T-helper 1 cell (primary cell): ENCODE measurements at regions not wholly inside any gene's neighbourhood (a gene's known extent, or its start where the extent isn't known, plus 50 kb on each side); places are given as distances from the start of the nearest gene placed in this dataset.

Source experiments
- DNase-seq, 5 donors: peaks; one replicate each; pipeline ENCODE4 v3.0.0-alpha.2; 2012 to 2020

DNA sequence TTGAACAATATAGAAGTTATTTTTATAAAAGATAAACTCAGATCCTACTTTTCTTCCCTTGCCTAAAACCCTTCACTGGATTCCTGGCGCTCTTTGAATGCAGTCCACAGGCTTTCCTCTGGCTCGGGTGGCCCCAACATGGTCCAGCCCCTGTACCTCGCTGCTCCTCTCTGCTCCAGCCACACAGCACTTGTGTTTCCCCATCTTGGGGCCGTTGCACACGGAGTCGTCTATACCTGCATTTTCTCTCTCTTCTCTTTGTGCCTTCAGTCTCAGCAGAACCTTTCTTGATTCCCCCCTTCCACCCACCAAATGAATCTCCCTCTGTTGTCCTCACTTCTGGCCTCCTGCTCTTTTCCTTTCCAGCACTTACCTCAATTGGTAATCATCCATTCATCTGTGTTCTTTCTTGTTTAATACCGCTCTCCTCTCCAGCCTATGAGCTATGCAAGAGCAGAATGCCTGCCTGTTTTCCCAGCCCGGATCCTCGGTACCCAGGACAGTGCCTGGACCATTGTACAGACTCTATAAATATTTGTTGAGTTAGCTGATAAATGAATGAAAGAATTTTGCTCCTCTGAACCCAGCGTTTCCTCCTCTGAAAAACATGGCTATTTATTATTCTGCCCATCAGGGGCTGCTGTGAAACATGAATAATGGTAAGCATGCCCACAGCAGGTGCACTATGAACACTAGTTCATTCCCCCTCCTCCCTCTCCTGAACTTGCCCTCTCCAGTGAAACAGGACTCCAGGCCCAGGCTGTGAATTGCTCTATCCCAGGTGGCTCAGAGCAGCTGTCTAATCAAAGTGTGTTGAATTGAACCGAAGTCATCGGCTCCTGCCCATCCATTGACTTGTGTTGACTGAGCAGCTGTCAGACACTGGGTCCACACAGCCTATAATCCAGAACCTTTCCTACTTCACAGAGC, 266.9 kb downstream of the PTPRU start:
- no peak for DNase-seq

DNA sequence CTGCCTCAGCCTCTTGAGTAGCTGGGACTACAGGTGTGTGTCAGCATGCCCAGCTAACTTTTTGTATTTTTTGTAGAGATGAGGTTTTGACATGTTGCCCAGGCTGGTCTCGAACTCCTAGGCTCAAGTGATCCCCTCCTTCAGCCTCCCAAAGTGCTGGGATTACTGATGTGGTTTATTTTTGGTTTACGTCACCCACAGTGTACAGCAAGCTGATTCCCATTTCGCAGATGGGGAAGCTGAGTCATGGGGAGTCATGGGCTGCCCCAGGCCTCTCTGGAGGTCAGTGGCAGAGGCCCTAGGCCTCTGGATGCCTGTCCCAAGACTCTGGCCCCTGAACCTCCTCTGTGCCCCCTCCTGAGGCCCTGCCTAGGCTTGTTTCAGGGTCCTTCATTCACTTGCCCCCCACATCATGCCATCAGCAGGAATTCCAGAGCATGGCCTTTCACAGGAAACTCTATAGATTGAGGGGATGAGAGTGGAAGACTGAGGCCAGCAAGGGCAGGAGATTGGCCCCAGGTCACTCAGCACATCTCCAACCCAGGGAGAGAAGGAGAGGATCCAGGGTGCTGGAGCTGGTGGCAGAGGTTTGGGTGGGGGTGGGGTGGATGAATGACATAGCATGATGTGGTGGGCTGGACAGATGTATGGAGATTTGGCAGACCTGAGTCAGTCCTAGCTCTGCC, 266.0 kb downstream of the PTPRU start:
- no peak for DNase-seq

DNA sequence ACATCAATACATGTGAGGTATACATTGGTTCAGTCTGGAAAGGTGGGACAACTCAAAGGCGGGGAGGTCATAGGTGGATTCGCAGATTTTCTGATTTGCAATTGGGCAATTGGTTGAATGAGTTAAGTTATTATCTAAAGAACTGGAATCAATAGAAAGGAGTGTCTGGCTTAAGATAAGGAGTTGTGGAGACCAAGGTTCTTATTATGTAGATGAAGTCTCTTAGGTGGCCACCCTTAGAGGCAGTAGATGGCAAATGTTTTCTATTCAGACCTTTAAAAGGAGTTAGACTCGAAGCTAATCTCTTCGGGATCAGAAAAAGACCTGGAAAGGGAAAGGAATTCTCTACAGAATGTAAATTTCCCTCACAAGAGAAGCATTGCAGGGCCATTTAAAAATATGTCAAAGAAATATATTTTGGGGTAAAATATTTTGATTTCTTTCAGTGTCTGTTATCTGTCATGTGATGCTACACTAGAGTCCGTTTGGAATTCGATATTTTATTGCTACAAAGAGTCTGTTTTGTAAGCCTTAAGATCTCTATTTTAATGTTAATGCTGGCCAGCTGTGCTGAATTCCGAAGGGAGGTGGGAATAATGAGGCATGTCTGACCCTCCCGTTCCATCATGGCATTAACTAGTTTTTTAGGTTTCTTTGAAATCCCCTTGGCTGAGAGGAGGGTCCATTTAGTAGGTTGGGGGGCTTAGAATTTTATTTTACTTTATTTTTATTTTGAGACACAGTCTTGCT, 265.1 kb downstream of the PTPRU start:
- no peak for DNase-seq

DNA sequence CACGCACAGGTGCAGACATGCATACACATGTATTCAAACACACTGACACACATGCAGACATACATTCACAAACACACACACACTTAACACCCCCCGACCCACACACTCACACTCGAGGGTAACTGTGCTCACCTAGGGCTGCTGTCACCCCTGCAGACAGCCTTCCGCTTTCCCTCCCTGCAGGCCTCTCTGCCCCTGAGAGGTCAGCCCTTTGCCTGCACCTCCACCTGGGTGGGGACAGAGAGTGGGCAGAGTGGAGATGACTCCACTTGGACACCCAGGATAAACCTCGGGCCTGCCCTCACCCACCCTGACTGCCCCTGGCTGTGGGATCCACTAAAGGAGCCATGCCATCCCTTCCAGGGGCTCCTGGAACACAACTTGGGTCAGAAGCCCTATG, 264.3 kb downstream of the PTPRU start:
- DNase-seq: no peak

DNA sequence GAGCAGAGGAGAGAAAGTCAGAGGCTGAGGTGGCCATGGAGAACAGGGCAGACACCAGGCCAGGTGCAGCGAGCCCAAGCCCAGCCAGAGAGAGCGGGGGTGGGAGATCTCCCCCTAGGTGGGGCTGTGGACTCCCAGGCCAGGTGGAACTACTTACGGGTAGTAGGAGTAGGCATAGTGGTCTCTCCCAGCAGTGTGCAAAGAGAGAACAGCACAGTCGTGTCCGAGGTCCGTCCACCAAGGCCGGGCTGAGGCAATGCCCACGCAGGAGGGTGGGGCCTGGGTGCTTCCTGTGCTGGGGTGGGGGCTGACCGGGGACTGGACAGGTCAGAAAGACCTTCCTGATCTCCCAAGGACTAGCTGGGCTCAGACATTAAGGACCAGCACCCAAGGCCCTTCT, 263.7 kb downstream of the PTPRU start:
- DNase-seq: no peak

DNA sequence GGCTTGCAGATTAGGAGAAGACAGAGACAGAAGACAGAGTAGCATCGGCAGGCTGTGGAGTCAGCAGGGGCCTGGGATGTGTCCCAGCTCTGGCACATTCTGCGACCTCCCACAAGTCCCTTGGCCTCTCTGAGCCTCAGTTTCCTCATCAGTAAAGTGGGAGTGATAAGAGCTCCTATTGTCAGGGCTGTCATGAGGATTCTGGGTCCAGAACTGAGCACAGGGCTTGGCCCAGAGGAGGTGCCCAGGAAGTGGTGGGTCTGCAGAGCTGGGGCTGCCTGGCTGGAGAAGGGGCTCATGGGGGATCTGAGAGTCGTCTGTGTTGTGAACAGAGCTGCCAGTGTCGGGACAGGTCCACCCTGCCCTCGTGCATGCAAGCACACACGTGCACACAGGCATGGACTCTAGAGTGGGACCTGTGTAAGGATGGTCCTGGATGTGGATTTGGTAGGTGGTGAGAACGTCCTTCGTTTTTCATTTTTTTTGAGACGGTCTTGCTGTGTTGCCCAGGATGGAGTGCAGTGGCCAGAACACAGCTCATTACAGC, 262.9 kb downstream of the PTPRU start:
- no peak for DNase-seq

DNA sequence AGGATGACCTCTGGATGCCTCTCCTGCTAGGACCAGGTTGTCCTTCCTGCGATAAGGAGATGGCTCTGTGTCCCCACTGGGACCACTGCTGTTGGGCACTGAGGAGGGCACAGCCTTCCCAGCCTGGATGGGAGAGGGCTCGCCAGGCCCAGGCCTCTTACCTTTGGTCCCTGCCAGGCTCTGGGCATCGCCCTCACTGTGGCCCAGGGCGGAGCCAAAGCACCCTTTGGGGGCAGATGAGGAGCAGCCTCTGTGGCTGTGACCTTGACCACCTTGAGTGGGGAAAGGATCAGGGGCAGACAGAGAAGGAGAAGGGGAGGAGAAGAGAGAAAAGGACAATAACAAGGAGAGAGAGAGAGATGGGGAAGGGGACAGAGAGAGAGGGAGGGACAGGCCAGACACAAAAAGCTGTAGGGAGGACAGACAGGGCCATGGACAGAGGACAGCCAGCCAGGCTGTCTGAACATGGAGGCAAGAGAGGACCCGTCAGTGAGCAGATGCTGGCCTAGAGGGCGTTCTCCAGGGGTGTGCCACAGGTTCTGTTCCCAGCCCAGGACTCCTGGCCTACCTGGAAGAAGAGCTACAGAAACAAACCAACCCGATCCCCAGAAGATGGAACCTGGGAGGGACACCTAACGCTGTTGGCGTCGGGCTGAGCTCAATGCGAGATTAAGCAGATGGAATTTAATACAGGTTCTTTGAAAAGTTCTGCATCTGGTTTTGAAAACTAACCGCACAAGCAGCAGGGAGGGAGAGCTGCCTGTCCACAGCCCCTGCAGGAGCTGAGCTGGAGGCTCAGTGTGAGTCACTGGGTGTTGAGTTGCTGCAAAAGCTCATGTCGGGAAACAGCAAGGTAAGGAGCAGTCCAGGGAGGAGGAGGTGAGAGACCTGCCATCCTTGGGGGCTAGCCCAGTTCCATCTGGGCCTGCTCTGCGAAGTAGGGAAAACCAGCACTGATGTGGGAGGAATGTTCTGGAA, 262.1 kb downstream of the PTPRU start:
- DNase-seq: no peak

DNA sequence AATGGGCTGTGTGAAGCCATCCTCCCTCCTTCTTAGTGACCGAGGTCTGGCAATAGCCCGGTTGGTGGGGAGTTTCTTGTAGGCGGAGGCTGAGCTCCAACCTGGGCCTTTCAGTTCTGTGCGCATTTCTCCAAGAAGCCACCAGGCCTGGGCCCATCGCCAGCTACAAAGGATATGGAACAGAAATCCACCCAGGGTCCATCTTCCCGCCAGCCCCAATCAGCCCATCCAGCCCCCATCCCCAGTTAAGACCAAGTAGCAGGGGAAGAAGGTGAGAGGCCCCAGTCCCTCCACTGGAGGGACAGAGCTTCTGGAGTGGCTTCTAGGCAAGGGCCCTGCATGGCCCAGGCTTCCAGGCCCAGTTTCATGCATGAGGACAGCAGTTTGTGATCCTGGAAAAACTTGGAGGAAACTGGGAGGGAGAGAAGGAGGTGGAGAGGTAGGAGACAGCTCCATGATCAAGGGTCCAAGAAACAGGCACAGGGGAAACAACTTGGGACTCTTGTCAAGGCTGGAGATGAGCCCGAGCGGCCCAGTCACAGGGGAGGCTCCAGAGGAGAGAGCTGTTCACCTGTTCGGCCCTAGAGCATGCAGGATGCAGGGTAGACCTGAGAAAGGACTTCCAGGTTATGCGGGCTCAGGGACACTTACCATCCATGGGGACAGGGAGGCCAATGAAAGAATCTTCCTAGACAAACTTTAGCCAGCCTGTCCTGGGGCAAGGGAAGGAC, 261.2 kb downstream of the PTPRU start:
- no peak for DNase-seq

DNA sequence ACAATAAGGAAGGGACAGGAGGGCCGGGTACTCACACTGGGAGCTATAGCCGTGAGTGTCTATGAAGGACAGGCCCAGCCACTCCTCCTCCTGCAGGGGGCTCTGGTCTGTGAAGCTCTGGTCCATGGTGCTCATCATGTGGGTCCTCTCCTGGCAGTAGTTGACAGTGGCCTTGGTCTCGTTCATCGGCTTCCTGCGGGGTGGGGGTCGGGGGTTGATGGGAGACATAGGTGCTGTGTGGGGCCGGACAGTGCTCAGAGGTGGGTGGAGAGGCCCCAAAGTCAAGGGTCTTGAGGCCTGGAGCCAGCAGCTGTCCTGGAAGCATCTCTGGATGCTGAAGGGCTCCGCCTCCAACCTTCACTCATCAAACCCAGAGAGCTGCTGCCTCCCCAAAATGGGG, 260.4 kb downstream of the PTPRU start:
- no peak for DNase-seq

DNA sequence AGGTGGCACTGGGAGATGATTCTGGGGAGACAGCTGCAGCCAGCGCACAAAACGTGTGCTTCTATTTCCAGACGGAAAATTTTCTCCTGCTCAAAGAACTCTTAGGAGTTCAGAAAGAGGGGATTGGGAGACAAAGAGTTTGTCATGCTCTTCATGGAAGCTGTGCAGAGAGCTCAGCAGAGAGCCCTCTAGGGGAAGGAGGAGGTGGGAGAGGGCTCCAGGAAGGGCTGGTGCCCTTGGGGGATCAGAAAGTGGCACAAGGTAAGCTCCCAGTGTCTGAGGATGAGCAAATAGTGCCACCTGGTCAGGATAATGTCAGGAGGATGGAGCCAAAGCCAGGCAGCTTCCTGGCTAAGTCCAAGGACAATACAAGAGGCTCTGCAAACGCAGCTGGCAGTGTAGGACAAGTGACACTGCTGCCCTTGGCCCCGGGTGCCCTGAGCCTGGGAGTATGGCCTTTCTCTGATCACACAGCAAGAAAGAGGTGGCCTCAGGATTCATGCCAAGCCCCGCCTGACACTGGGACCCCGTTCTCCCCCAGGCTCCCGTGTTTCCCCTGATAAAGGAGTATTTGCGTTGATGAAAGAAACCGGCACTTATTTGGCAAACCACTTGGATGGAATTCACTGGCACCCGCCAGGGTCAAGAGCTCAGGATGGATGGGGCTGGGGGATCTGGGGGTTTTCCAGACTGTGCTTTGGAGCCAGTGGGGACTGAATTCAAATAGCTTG, 254.0 kb downstream of the PTPRU start:
- DNase-seq: no peak

DNA sequence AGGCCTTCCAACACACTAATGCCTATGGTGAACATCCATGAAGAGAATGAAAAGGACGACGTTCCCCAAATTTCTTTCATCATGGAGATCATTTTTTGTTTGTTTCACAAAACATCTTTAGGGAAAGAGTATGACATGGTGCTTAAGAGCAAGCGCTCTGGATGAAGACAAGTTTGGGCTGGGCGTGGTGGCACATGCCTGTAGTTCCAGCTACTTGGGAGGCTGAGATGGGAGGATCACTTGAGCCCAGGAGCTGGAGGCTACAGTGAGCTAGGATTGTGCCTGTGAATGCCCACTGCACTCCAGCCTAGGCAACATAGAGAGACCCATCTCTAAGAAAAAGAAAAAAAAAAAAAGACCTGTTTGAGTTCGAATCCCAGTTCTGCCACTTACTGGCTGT, 253.1 kb downstream of the PTPRU start:
- no peak for DNase-seq

DNA sequence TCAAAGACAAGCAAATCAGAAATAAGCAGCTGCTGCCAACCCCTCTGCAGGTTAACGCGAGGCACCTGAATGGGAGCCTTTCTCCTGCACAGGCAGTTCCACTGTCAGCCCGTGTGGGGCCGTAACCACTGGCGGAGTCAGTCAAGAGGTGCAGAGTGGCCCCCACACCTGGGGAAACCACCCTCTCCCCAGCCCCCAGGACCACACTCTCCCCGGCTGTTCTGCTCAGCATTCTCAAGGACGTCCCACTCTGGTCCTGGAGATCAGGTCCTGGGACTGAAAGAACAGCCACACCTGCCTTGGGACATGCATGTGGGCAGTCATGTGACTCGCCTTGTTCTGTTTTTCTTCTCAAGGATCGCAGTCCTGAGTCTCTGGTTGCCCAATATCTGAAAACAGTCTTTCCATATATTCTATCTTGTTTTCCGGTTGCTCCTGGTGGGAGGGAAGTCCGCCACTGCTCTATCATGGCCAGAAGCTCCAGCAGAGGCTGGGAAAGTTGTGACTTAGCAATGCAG, 252.5 kb downstream of the PTPRU start:
- DNase-seq: no peak

DNA sequence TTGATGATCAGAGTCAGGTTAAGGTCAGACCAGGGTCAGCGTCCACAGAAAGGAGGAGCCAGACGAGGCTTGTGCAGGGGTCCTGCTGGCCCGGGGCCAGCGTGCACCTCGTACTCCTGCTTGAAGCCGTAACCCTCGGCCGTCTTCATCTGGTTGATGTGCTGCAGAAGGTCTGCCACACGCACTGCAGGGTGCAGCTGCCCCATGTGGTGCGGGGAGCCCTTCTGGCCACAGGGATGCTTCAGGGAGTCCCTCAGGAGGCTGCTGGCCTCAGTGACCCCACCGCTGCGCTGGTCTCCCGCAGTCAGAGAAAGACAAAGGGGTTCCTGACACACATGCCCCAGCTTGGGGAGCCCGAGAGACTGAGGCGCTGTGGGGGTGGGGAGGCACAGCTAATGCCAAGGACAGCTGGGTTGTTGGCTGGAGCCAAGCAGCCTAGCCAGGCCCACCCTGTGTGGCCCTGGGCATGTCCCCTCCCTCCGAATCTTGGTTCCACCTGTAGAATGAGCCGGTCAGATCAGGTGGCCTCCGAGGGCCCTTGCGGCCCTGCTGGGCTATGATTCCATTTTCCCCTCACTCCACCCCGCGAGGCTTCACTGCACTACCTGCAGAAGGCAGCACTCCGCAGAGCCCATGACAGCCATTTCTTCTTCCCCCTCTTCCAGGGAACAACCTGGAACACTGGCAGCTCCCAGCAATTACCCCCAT, 251.9 kb downstream of the PTPRU start:
- DNase-seq: no peak

DNA sequence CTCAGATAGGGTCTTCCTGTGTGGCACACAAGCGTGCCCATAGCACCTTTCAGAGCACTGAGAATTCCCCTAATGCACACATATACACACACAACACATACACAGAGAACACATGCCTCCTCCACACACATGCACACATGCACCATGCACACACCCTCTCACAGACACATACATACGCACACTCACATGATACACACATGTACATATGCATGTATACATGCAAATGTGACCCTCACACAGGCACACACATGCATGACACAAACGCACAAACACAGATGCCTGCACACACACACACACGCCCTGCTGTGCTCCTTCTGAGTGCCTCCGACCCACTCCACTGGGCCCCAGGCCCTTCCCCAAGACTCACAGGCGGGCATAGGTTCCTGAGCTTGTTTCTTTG, 251.0 kb downstream of the PTPRU start:
- no peak for DNase-seq

DNA sequence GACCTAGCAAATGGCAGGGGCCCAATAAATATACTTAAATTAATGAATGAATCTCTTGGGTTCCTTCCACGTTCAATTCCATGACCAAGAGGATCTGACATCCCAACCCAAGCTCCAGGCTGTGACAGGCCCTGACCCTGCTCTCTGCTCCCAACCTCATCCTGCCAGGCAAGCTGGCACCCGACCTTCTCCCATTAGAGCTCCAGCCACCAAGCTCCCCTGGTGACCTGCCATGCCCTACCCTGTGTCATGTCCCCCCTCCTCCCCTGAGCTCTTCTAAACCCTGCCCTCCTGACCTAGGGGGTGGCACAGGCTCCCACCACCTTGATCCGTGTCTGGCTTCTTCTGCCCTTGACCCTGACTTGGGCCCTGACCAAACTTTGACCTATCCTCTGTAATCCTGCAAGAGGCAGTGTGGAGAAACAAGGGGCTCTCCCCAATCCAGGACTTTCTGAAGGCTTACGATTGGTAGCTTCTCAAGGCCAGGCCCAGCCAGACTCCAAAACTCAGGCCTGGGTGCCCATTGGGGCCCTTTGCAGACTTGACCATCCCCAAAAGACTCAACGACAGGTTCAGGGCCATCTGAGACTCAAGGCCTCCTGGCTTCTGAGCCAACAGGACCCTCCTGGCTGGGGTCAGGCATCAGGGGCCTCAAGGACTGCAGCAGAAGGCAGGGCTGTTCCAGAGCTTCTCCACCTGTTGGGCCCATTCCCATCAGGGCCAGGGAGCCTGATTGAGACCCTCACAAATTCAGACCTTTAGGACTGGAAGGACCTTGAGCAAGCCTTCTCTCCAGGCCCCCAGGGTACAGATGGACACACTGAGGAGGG, 249.0 kb downstream of the PTPRU start:
- no peak for DNase-seq

DNA sequence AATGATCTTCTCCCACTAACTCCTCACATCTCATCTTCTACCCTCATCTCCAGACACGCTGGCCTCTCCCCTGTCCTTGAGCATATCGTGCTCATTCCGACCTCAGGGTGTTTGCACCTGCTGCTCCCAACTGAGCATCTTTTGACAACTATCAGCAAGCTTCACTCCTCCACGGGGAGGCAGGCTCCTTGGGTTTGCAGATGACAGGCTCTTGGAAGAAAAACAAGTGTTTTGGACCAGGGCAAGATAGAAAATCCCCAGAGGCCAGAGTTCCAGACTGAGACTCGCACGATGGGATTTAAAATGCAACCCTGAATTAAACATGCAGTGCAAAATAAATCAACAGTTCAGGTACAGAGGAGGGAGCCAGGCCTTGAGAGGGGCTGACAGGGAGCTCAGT, 246.7 kb downstream of the PTPRU start:
- DNase-seq: no peak

DNA sequence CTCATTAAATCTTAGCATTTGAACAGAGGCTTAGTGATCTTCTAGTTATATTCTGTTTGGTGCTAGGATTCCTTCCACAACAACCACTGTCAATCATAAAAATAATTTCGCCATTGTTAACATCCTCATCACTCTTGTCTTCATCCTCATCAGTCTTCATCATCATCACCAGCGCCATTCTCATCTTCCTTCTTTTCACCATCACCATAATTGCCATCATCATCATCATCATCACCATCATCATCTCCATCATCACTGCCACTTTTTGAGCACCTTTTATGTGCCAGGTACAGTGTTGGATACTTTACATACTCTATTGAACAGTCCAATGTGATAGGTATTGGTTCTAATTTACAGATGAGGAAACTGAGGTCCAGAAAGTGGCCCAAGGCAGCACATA, 245.7 kb downstream of the PTPRU start:
- no peak for DNase-seq

DNA sequence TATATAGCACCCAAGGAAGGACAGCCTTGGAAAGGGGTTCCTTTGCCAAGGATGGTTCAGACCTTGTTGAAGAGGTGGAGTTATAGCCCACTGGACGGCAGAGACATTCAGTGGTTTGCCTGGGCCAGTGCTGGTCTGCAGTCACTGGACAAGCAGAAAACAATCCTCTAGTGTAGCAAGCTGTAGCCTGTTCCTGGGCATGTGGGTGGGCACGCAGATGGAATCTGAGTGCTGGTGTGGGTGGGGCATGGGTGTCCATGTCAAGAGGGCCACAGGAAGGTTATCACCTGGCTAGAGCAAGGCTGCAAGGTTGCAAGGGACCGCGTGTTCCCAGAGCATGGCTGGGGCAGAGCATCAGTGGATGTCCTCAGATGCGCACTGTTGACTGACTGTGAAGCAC, 244.7 kb downstream of the PTPRU start:
- DNase-seq: no peak

DNA sequence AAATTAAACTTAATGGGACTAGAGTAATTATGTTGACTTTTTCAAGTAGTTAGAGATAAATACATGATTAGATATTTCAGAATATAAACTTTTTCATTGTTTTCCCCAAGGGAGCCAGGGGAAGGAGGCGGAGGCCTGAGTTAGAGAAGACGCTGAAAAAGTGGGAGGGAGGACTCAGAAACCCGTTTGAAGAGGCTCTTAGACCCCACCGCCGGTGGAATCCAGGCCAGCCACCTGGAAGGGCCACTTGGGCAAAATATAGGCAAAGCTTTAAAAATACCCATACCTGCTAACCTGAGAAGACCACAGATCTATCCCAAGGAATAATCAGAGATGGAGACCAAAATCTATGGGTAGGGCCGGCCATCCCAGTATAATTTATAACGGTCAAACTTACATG, 242.6 kb downstream of the PTPRU start:
- DNase-seq: no peak
